Mucosa of rectum (tissue), 2 donors: ENCODE measurements at regions not wholly inside any gene's neighbourhood (a gene's known extent, or its start where the extent isn't known, plus 50 kb on each side); places are given as distances from the start of the nearest gene placed in this dataset.

Experiments
- H3K27ac ChIP-seq, 2 donors: one replicate each; pipeline ENCODE4 v1.7.0; 2013; ENCODE audit warnings: inconsistent platforms in 2 of 2, low read depth in 2 of 2, low read length in 2 of 2
- H3K27me3 ChIP-seq, 2 donors: one replicate each; pipeline ENCODE4 v1.7.0; 2013; ENCODE audit warnings: low read length in 2 of 2; ENCODE audit not compliant: control insufficient read depth in 2 of 2, insufficient read depth in 2 of 2
- H3K36me3 ChIP-seq, 2 donors: one replicate each; pipeline ENCODE4 v1.7.0; 2013; ENCODE audit warnings: low read length in 2 of 2; ENCODE audit not compliant: control insufficient read depth in 2 of 2, insufficient read depth in 2 of 2
- H3K4me1 ChIP-seq, 2 donors: one replicate each; pipeline ENCODE4 v1.7.0; 2013; ENCODE audit warnings: low read length in 2 of 2, mild to moderate bottlenecking in 1 of 2; ENCODE audit not compliant: control insufficient read depth in 2 of 2, insufficient read depth in 2 of 2
- H3K4me3 ChIP-seq, 2 donors: one replicate each; pipeline ENCODE4 v1.7.0; 2013; ENCODE audit warnings: low read length in 2 of 2
- H3K9ac ChIP-seq, 2 donors: one replicate each; pipeline ENCODE4 v1.7.0; 2013; ENCODE audit warnings: low read length in 2 of 2, low read depth in 1 of 2, mild to moderate bottlenecking in 1 of 2
- H3K9me3 ChIP-seq, 2 donors: one replicate each; pipeline ENCODE4 v1.7.0; 2013; ENCODE audit warnings: low read length in 2 of 2; ENCODE audit not compliant: control insufficient read depth in 2 of 2
- donor health status: healthy.
- donor health status: Normal muscosa, but diverticular disease.

GRCh38 chr1:96400089-96400488, 321.5 kb upstream of the PTBP2 start:
- H3K27me3 ChIP-seq: no peaks in the 10 kb centered on the region
- H3K4me3 ChIP-seq: no peak overlapping the region
- H3K36me3 ChIP-seq: no peaks in the 10 kb centered on the region
- H3K4me1 ChIP-seq: no peaks in the 10 kb centered on the region
- no peak overlapping the region for H3K27ac ChIP-seq
- no peaks in the 10 kb centered on the region for H3K9me3 ChIP-seq
- no peak overlapping the region for H3K9ac ChIP-seq

GRCh38 chr1:96409087-96409486, 312.5 kb upstream of the PTBP2 start:
- Histone ChIP-seq H3K27ac (no peak overlapping the region), H3K36me3 (no peaks in the 10 kb centered on the region), H3K9me3 (no peaks in the 10 kb centered on the region), H3K4me1 (no peaks in the 10 kb centered on the region), H3K4me3 (no peak overlapping the region), H3K27me3 (no peaks in the 10 kb centered on the region), H3K9ac (no peak overlapping the region)

- Histone ChIP-seq H3K9me3 (no peaks in the 10 kb centered on the region), H3K27me3 (no peaks in the 10 kb centered on the region), H3K4me1 (no peaks in the 10 kb centered on the region), H3K27ac (no peak overlapping the region), H3K36me3 (no peaks in the 10 kb centered on the region), H3K9ac (no peak overlapping the region), H3K4me3 (no peak overlapping the region)
Observed at GRCh38 chr1:96409689-96410088, 311.9 kb upstream of the PTBP2 start.

- no peak overlapping the region for H3K27ac ChIP-seq
- no peaks in the 10 kb centered on the region for H3K4me1 ChIP-seq
- H3K9ac ChIP-seq: no peak overlapping the region
- H3K4me3 ChIP-seq: no peak overlapping the region
- no peaks in the 10 kb centered on the region for H3K27me3 ChIP-seq
- no peaks in the 10 kb centered on the region for H3K9me3 ChIP-seq
- no peaks in the 10 kb centered on the region for H3K36me3 ChIP-seq
Observed at GRCh38 chr1:96411006-96411405, 310.6 kb upstream of the PTBP2 start.

GRCh38 chr1:96414598-96414997, 307.0 kb upstream of the PTBP2 start:
- no peak overlapping the region for H3K4me3 ChIP-seq
- no peaks in the 10 kb centered on the region for H3K9me3 ChIP-seq
- H3K4me1 ChIP-seq: no peaks in the 10 kb centered on the region
- no peaks in the 10 kb centered on the region for H3K36me3 ChIP-seq
- H3K27ac ChIP-seq: no peak overlapping the region
- H3K9ac ChIP-seq: no peak overlapping the region
- no peaks in the 10 kb centered on the region for H3K27me3 ChIP-seq

GRCh38 chr1:96416111-96416595, 305.4 kb upstream of the PTBP2 start:
- Histone ChIP-seq H3K36me3 (no peaks in the 10 kb centered on the region), H3K4me1 (no peaks in the 10 kb centered on the region), H3K4me3 (no peak overlapping the region), H3K27me3 (no peaks in the 10 kb centered on the region), H3K9me3 (no peaks in the 10 kb centered on the region), H3K9ac (no peak overlapping the region), H3K27ac (peak overlapping the region in 1 of 2 donors; percentile 14)

GRCh38 chr1:96416701-96417444, 304.7 kb upstream of the PTBP2 start:
- Histone ChIP-seq H3K27me3 (no peaks in the 10 kb centered on the region), H3K9me3 (no peaks in the 10 kb centered on the region), H3K4me3 (no peak overlapping the region), H3K9ac (no peak overlapping the region), H3K36me3 (no peaks in the 10 kb centered on the region), H3K4me1 (no peaks in the 10 kb centered on the region), H3K27ac (peak overlapping the region in 1 of 2 donors; percentile 14)

- Histone ChIP-seq H3K27ac (no peak overlapping the region), H3K4me3 (no peak overlapping the region), H3K9me3 (no peaks in the 10 kb centered on the region), H3K27me3 (no peaks in the 10 kb centered on the region), H3K36me3 (no peaks in the 10 kb centered on the region), H3K4me1 (no peaks in the 10 kb centered on the region), H3K9ac (no peak overlapping the region)
Observed at GRCh38 chr1:96418969-96419368, 302.6 kb upstream of the PTBP2 start.

GRCh38 chr1:96424877-96425276, 296.7 kb upstream of the PTBP2 start:
- Histone ChIP-seq H3K27me3 (no peaks in the 10 kb centered on the region), H3K4me1 (no peaks in the 10 kb centered on the region), H3K36me3 (no peaks in the 10 kb centered on the region), H3K27ac (no peak overlapping the region), H3K4me3 (no peak overlapping the region), H3K9ac (no peak overlapping the region), H3K9me3 (no peaks in the 10 kb centered on the region)

GRCh38 chr1:96425382-96426129, 296.0 kb upstream of the PTBP2 start:
- Histone ChIP-seq H3K4me3 (no peak overlapping the region), H3K27ac (no peak overlapping the region), H3K36me3 (no peaks in the 10 kb centered on the region), H3K4me1 (no peaks in the 10 kb centered on the region), H3K27me3 (no peaks in the 10 kb centered on the region), H3K9ac (no peak overlapping the region), H3K9me3 (no peaks in the 10 kb centered on the region)
